ENCODE measurements at regions not wholly inside any gene's neighbourhood (a gene's known extent, or its start where the extent isn't known, plus 50 kb on each side); places are given as distances from the start of the nearest gene placed in this dataset.

- no peak overlapping the region for H2BK12ac ChIP-seq (ENCODE audit: insufficient read length, low read depth, low read length)
- no peak overlapping the region for H3K18ac ChIP-seq (ENCODE audit: insufficient read length, low read depth, low read length)
- no peaks in the 10 kb centered on the region for H4K20me1 ChIP-seq (ENCODE audit: control insufficient read depth, insufficient read depth, insufficient read length)
- no peaks in the 10 kb centered on the region for H3K9me3 Mint-ChIP-seq
- H3K4me1 ChIP-seq (ENCODE audit: insufficient read depth, low read length): no peaks in the 10 kb centered on the region
- no peak overlapping the region for H4K8ac ChIP-seq (replicated peaks; ENCODE audit: insufficient read length, low read depth, low read length)
- no peak overlapping the region for H2AFZ ChIP-seq (ENCODE audit: low read length)
- no peaks in the 10 kb centered on the region for H3K79me1 ChIP-seq (ENCODE audit: insufficient read depth, low read depth, low read length, poor library complexity, severe bottlenecking)
- no peak overlapping the region for H3K4me3 Mint-ChIP-seq
- H3K4me2 ChIP-seq (ENCODE audit: insufficient read depth, insufficient read length, low read length): no peak overlapping the region
- no peaks in the 10 kb centered on the region for H3K4me1 Mint-ChIP-seq
- no peak overlapping the region for H3K9ac ChIP-seq (ENCODE audit: extremely low read depth, insufficient read length, low read length)
- no CpG with 5 or more reads among the region's 2 CpGs for WGBS (ENCODE audit: extremely low coverage, insufficient read length, low lambda C conversion rate)
- H2BK15ac ChIP-seq (ENCODE audit: low read depth, low read length): no peak overlapping the region
- H4K5ac ChIP-seq (ENCODE audit: insufficient read length, low read depth, low read length): no peak overlapping the region
- no peaks in the 10 kb centered on the region for H3K23me2 ChIP-seq (ENCODE audit: insufficient read length, low read depth, low read length, poor library complexity, severe bottlenecking)
- H3K36me3 Mint-ChIP-seq (ENCODE audit: insufficient read depth in 1 of 3, low read depth in 3 of 3): no peaks in the 10 kb centered on the region
- no peaks in the 10 kb centered on the region for H3K27me3 ChIP-seq (ENCODE audit: insufficient read depth, low read length)
- no peak overlapping the region for H3K56ac ChIP-seq (ENCODE audit: insufficient read length, low read depth, low read length)
- H3K14ac ChIP-seq (ENCODE audit: insufficient read depth, low read length): no peak overlapping the region
- no peak overlapping the region for H3K23ac ChIP-seq (ENCODE audit: insufficient read length, low read depth, low read length)
- H4K91ac ChIP-seq (ENCODE audit: insufficient read length, low read depth, low read length): no peak overlapping the region
- peak; percentile 25; the same call in 2 of the 3 replicates for TF ChIP-seq CTCF (conservative IDR thresholded peaks at IDR 0.05)
- H3K9me3 ChIP-seq (ENCODE audit: control insufficient read depth, low read depth, low read length): no peaks in the 10 kb centered on the region
- no peak overlapping the region for H3T11ph ChIP-seq (ENCODE audit: low read length)
- no peak overlapping the region for H3K4ac ChIP-seq (ENCODE audit: low read depth, low read length)
- no peaks in the 10 kb centered on the region for H3K27me3 Mint-ChIP-seq (ENCODE audit: low read depth)
- no peak overlapping the region for H2AK5ac ChIP-seq (ENCODE audit: insufficient read length, low read length)
- no peak overlapping the region for H3K27ac ChIP-seq (ENCODE audit: insufficient read length, low read depth, low read length)
- H2BK5ac ChIP-seq (ENCODE audit: insufficient read length, low read length): no peak overlapping the region
- H2BK20ac ChIP-seq (ENCODE audit: low read depth, low read length, poor library complexity, severe bottlenecking): no peak overlapping the region
- DNase-seq: no peak
- no peak overlapping the region for H3K27ac Mint-ChIP-seq
- H3K79me2 ChIP-seq (ENCODE audit: insufficient read depth, low read length): no peaks in the 10 kb centered on the region
- no peak overlapping the region for H2BK120ac ChIP-seq (ENCODE audit: low read depth, low read length, poor library complexity, severe bottlenecking)
Observed at GRCh38 chr4:22999419-22999818, 306.7 kb downstream of the GBA3 start.
